ENCODE measurements at regions not wholly inside any gene's neighbourhood (a gene's known extent, or its start where the extent isn't known, plus 50 kb on each side); places are given as distances from the start of the nearest gene placed in this dataset.
A peak's percentile ranks its signal among the peaks of the same experiment; 100 is the strongest.

GRCh38 chr2:106339609-106340008 is 128.6 kb downstream of the RGPD3 start:
- no peak for TF ChIP-seq CTCF (IDR thresholded peaks at IDR 0.05; ENCODE audit: unreplicated experiment)
- Mint-ChIP-seq H3K9me3 (ENCODE audit: unreplicated experiment) (peaks cover 7% of the 10 kb centered on the region), H3K4me1 (ENCODE audit: insufficient read depth, unreplicated experiment) (no peaks in the 10 kb centered on the region), H3K4me3 (ENCODE audit: unreplicated experiment) (no peak overlapping the region), H3K36me3 (ENCODE audit: insufficient read depth, unreplicated experiment) (no peaks in the 10 kb centered on the region), H3K27ac (ENCODE audit: low read depth, unreplicated experiment) (no peak overlapping the region), H3K27me3 (ENCODE audit: insufficient read depth, unreplicated experiment) (no peaks in the 10 kb centered on the region)
- CTCF ChIA-PET, result interaction anchor here (0.7 to 1.0 kb wide), 2 partner anchors 9 to 1225 kb away, joined by 4 read pairs; no protein-coding TSS in a partner anchor
- intact Hi-C loops (cut with micrococcal nuclease), result no loop called here
- no TSS peak for BruUV-seq (replicated peaks)
- no peak for DNase-seq (ENCODE audit: unreplicated experiment)
- POLR2A ChIA-PET, result no interaction called here

GRCh38 chr2:106339132-106339531 is 129.1 kb downstream of the RGPD3 start:
- DNase-seq (ENCODE audit: unreplicated experiment), result no peak
- ChIA-PET CTCF (no interaction called here), POLR2A (no interaction called here)
- BruUV-seq (replicated peaks), result no TSS peak
- no peak for TF ChIP-seq CTCF (IDR thresholded peaks at IDR 0.05; ENCODE audit: unreplicated experiment)
- H3K4me1 Mint-ChIP-seq (ENCODE audit: insufficient read depth, unreplicated experiment), result no peaks in the 10 kb centered on the region
- intact Hi-C loops (cut with micrococcal nuclease), result no loop called here
- no peaks in the 10 kb centered on the region for H3K27me3 Mint-ChIP-seq (ENCODE audit: insufficient read depth, unreplicated experiment)
- H3K36me3 Mint-ChIP-seq (ENCODE audit: insufficient read depth, unreplicated experiment), result no peaks in the 10 kb centered on the region
- peaks cover 7% of the 10 kb centered on the region for H3K9me3 Mint-ChIP-seq (ENCODE audit: unreplicated experiment)
- no peak overlapping the region for H3K4me3 Mint-ChIP-seq (ENCODE audit: unreplicated experiment)
- H3K27ac Mint-ChIP-seq (ENCODE audit: low read depth, unreplicated experiment), result no peak overlapping the region

- DNase-seq (ENCODE audit: unreplicated experiment), result no peak
- BruUV-seq (replicated peaks), result no TSS peak
- Mint-ChIP-seq H3K27ac (ENCODE audit: low read depth, unreplicated experiment) (no peak overlapping the region), H3K36me3 (ENCODE audit: insufficient read depth, unreplicated experiment) (no peaks in the 10 kb centered on the region), H3K4me1 (ENCODE audit: insufficient read depth, unreplicated experiment) (no peaks in the 10 kb centered on the region), H3K27me3 (ENCODE audit: insufficient read depth, unreplicated experiment) (no peaks in the 10 kb centered on the region), H3K9me3 (ENCODE audit: unreplicated experiment) (no peaks in the 10 kb centered on the region), H3K4me3 (ENCODE audit: unreplicated experiment) (no peak overlapping the region)
- POLR2A ChIA-PET, result no interaction called here
- intact Hi-C loops (cut with micrococcal nuclease), result no loop called here
- no peak for TF ChIP-seq CTCF (IDR thresholded peaks at IDR 0.05; ENCODE audit: unreplicated experiment)
- CTCF ChIA-PET, result no interaction called here
These were observed 130.2 kb downstream of the RGPD3 start for GRCh38 chr2:106338043-106338442.

- intact Hi-C loops (cut with micrococcal nuclease), result no loop called here
- Mint-ChIP-seq H3K4me3 (ENCODE audit: unreplicated experiment) (no peak overlapping the region), H3K36me3 (ENCODE audit: insufficient read depth, unreplicated experiment) (no peaks in the 10 kb centered on the region), H3K4me1 (ENCODE audit: insufficient read depth, unreplicated experiment) (no peaks in the 10 kb centered on the region), H3K9me3 (ENCODE audit: unreplicated experiment) (no peaks in the 10 kb centered on the region), H3K27ac (ENCODE audit: low read depth, unreplicated experiment) (no peak overlapping the region), H3K27me3 (ENCODE audit: insufficient read depth, unreplicated experiment) (no peaks in the 10 kb centered on the region)
- CTCF ChIA-PET, result no interaction called here
- POLR2A ChIA-PET, result no interaction called here
- no peak for TF ChIP-seq CTCF (IDR thresholded peaks at IDR 0.05; ENCODE audit: unreplicated experiment)
- no TSS peak for BruUV-seq (replicated peaks)
- peak; percentile 21 for DNase-seq (ENCODE audit: unreplicated experiment)
These were observed 131.5 kb downstream of the RGPD3 start for GRCh38 chr2:106336737-106337136.
